Right kidney (tissue), 1 donor: ENCODE measurements at regions not wholly inside any gene's neighbourhood (a gene's known extent, or its start where the extent isn't known, plus 50 kb on each side); places are given as distances from the start of the nearest gene placed in this dataset.

Experiments used
- DNase-seq: peaks from one replicate; pipeline ENCODE4 v3.0.0-alpha.2; 2016

GRCh38 chr19:30652751-30653150 is 280.6 kb downstream of the ZNF536 start:
- DNase-seq = no peak

DNA sequence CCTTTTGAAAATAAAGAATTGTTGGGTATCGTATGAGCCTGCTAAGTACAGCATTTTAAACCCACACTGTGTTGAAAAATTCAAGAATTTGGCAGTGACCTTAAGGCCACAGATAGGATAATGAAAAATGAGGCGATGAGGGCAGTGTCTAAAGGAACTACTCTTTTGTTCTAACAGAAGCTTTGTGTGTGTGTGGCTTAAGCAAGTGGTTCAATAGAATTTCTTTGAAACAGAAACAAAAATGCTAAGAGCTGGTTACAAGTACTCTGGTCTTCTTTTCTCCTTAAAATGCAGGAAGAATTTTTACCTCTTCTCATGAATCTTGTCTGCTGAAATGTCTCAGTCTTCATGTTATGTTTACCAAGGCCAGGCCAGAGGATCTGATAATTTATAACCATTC is 279.5 kb downstream of the ZNF536 start:
- no peak for DNase-seq

GRCh38 chr19:30651066-30651465 is 278.9 kb downstream of the ZNF536 start:
- no peak for DNase-seq

- peak; percentile 37 for DNase-seq
These were observed 277.9 kb downstream of the ZNF536 start for GRCh38 chr19:30649934-30650614.

DNA sequence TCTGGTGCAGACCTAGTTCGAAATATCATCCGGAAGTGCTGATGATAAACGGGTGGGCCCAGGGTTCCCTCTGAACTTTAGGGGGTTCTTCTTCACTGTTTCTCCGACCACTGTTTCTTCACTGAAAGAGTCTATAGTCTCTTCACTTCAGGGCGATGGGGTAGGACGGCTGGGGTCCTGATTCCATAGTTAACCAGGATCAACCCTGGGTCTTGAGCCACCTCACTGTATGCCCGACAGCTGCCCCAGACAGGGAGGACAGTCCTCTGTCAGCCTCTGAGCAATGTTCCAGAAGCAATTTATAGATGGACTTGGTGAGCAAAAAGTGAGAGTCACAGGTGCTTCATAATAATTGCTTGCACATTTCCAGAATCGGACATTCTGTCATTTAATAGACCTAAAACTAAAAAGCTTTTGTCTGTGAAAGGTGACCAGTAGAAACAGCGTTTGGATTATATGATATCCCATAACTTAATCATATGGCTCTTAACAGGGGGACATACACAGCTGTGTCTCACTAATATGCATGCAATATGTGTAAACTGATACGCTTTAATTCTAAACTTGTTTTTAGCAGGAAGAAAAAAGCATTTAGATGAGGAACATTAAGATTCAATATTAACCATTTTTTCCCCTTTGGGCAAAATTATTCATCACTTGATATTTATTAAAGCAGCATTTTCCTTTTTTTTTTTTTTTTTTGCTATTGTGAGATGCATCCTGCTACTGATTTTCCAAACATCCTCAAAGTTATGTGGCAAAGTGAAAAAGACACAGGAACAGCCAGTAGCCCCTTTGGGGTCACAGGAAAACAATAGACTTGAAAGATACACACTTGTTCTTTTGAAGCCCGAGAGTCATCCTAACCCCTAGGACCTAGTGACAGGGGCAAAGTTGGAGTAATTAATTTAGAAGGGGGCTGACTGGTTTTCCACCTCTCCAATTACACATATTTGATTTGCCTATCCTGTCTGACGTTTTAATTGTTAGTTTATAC is 277.0 kb downstream of the ZNF536 start:
- DNase-seq = no peak

- no peak for DNase-seq
These were observed 275.9 kb downstream of the ZNF536 start for GRCh38 chr19:30647891-30648720.

GRCh38 chr19:30646806-30647205 is 274.6 kb downstream of the ZNF536 start:
- no peak for DNase-seq

DNA sequence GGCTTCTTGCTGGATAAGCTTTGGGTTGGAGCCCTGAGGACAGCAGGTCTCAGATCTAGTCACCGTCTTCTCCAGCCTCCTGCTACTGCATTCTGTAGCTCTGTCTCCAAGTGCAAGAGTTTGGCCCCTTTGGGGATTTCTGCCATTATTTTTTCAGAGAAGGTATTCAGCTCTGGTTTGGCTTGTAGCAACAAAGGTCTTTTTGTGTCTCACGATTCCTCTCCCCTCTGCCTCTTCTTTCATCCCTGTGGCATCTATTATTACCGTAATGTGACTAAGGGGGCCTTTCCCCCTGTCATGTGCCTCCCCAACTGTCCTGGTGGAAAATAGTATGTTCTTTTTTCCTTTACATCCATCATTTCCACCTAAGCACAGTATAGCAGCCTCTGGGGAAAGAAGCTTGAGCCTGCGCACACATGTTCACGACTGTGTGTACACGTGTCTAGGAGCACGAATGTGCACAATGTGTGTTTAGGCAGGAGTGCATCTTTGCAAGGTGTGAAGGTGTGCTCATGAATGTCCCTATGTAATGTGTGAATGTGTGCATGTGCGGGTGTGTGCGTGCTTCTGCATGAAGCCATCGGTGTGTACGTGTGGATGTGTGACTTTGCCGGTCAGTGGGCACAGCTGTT is 273.9 kb downstream of the ZNF536 start:
- no peak for DNase-seq

GRCh38 chr19:30640252-30640965 is 268.2 kb downstream of the ZNF536 start:
- DNase-seq = no peak

- DNase-seq = no peak
These were observed 266.7 kb downstream of the ZNF536 start for GRCh38 chr19:30638889-30639288.

- DNase-seq = no peak
These were observed 265.7 kb downstream of the ZNF536 start for GRCh38 chr19:30637926-30638325.

DNA sequence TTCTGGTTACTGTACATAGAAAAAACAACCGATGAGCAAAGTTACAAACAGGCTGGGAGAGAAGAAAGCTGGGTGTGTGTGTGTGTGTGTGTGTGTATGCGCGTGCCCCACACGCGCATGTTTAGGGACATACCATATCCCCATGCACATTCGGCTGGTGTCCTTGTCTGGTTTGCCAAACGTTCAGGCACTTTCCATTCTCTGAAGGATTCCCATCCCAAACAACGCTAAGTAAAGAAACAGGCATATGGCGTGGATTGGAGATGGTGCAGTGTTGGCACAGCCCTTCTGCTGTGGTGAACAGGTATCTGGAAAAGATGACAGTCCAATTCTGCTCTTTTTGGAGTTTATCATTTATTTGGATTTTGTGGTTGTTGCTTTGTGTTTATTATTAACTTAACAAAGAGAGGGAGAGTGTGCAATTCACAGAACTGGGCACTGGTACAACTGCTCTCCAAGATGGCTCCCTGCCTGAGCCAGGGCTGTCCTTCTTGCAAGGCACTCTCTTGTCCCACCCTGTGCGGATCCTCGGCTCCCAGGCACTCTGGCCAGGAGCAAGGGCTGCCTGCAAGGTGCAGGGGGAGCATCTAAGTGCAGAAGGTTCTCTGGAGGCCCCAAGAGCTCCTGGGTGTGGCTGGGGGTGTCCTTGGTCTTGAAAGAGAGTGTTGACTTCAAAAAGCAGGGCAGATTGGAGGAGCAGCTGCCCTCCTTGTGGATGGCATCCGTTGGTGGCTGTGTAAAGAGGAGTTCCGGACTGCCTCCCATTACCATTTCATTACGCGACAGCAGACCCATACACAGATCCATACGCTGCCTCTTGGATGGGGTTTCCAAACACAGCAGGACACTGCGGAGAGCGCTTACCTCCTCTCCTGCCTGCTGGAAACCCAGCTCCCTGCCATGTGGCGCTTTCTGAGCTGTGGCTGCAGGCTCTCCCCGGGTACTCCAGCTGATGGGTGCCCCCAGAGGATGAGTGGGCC is 263.1 kb downstream of the ZNF536 start:
- no peak for DNase-seq

GRCh38 chr19:30634131-30634830 is 262.1 kb downstream of the ZNF536 start:
- no peak for DNase-seq

- DNase-seq = no peak
These were observed 258.8 kb downstream of the ZNF536 start for GRCh38 chr19:30631033-30631370.

- DNase-seq = no peak
These were observed 258.3 kb downstream of the ZNF536 start for GRCh38 chr19:30630289-30631032.

- DNase-seq = no peak
These were observed 256.9 kb downstream of the ZNF536 start for GRCh38 chr19:30629086-30629485.

DNA sequence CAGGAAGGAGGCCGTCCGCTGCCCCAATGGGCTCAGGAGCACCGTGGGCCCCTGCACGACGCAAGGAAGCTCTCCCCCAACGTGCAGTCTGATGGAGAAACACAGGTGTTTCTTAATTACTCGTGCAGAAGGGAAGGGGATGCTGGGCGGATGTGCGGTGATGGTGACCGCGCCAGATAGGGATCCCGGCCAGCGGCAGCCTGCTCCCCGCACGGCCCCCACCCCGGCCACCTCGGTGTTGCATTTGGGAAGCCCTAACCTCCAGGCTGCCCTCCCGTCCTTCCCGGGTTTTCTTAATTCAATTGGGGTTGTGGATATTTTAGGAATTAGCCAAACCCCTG is 254.4 kb downstream of the ZNF536 start:
- DNase-seq = no peak

DNA sequence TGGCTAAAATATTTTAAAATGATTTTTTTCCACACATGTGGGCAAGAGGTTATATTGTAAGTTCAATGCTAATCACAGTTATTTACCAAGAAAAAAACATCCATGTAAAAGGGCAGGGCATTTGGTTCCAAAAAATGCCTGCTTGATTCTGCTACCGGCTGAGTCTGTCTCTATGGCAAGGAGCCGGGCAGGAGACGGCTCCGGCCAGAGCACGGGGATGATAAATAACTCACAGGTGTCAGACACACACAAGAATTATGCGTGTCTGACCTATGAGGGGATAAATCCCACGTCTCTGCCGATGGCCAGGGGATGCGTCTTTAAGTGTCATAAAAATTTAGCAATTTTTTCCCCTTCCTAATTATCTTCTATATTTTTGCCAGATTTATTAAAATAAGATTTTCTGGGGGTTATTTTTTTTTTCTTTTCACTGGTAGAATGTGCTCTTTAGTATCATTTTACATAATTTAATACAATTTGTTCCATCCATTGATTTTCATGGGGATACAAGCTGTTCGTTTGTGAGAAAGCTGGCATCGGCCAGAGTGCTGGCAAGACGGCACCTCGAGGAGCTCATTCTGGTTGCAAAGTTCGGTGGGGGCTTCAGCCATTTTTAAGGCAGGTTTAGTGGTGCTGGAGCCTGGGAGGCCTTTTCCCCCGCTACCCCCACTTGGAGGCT is 253.9 kb downstream of the ZNF536 start:
- no peak for DNase-seq
